A673 (cell line): ENCODE measurements at regions not wholly inside any gene's neighbourhood (a gene's known extent, or its start where the extent isn't known, plus 50 kb on each side); places are given as distances from the start of the nearest gene placed in this dataset.

Source experiments
- EZH2 ChIP-seq: fragments of 200-600 bp; sonication (generic); IDR thresholded peaks from 2 replicates; pipeline ENCODE4 v1.6.1; 2017; ENCODE audit warnings: borderline replicate concordance, low read depth, mild to moderate bottlenecking, mixed read lengths, antibody characterized with exemption, low read length; ENCODE audit not compliant: poor library complexity, severe bottlenecking
- TF ChIP-seq, protein P1 (sequence below): fragments of 300-800, 200-600 bp; sonication (generic); conservative IDR thresholded peaks from 2 replicates; pipeline ENCODE4 v1.5.1; 2017; ENCODE audit warnings: low read depth, mild to moderate bottlenecking, antibody characterized with exemption, low read length, moderate library complexity, mixed read lengths

DNA sequence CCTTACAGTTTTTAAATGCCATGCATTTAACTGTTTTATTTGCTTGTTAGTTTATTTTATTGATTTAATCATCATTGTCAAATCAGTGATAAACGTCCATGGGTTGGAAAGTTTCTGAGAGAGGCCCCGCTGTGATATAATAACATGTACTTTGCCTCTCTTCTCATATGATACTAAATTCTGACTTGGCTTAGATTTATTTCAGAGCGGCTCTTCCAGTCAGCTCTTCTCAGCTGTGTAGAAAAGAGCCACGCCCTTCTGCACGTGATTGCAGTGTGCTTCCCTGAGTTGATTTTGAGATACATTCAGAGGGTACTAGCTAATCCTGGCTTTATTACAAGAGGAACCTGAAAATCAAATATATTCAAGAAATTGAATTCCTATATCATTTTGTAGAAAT lies 218.6 kb downstream of the KCNE4 start:
- TF ChIP-seq, protein P1, sequence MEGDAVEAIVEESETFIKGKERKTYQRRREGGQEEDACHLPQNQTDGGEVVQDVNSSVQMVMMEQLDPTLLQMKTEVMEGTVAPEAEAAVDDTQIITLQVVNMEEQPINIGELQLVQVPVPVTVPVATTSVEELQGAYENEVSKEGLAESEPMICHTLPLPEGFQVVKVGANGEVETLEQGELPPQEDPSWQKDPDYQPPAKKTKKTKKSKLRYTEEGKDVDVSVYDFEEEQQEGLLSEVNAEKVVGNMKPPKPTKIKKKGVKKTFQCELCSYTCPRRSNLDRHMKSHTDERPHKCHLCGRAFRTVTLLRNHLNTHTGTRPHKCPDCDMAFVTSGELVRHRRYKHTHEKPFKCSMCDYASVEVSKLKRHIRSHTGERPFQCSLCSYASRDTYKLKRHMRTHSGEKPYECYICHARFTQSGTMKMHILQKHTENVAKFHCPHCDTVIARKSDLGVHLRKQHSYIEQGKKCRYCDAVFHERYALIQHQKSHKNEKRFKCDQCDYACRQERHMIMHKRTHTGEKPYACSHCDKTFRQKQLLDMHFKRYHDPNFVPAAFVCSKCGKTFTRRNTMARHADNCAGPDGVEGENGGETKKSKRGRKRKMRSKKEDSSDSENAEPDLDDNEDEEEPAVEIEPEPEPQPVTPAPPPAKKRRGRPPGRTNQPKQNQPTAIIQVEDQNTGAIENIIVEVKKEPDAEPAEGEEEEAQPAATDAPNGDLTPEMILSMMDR: no peak
- TF ChIP-seq EZH2: no peak
